H1 (cell line): ENCODE measurements at regions not wholly inside any gene's neighbourhood (a gene's known extent, or its start where the extent isn't known, plus 50 kb on each side); places are given as distances from the start of the nearest gene placed in this dataset.

Experiments
- CTCF ChIA-PET: fragments of 300-600 bp; sonication (Branson Sonifier 250); formaldehyde crosslinking; loops from one replicate; lab custom pipeline; 2021; ENCODE audit not compliant: partially characterized antibody; lab: Charles Lee
- POLR2A ChIA-PET: fragments of 300-600 bp; sonication (Branson Sonifier 250); formaldehyde crosslinking; loops from one replicate; lab custom pipeline; 2021; ENCODE audit warnings: inconsistent platforms; ENCODE audit not compliant: partially characterized antibody; lab: Charles Lee
- DNase-seq, 2 experiments: peaks; one replicate each; pipeline versions ENCODE4 v3.0.0 to v3.0.0-alpha.2; 2010 to 2022; ENCODE audit warnings: low spot score in 2 of 2, low read depth in 1 of 2, mixed read lengths in 1 of 2
- FAIRE-seq: peaks from 2 replicates; lab custom pipeline; 2011; peaks lifted over from hg19 to GRCh38; lab: Jason Lieb, UNC
- H2AFZ ChIP-seq: 2 replicates; pipeline ENCODE4 v1.8.1; 2012; ENCODE audit warnings: low read length, inconsistent platforms
- H2AK5ac ChIP-seq: 2 replicates; pipeline ENCODE4 v1.6.1; 2013; ENCODE audit warnings: low read depth, low read length
- H2BK120ac ChIP-seq: replicated peaks from 2 replicates; pipeline ENCODE3; 2013; ENCODE audit warnings: low read depth, low read length, inconsistent platforms
- H2BK12ac ChIP-seq: 2 replicates; pipeline ENCODE4 v1.6.1; 2013; ENCODE audit warnings: low read depth, low read length
- H2BK15ac ChIP-seq: 2 replicates; pipeline ENCODE4 v1.6.1; 2013; ENCODE audit warnings: low read length
- H2BK20ac ChIP-seq: 2 replicates; pipeline ENCODE4 v1.6.1; 2013; ENCODE audit warnings: low read length
- H2BK5ac ChIP-seq: 2 replicates; pipeline ENCODE4 v1.6.1; 2013; ENCODE audit warnings: low read depth, low read length
- H3K14ac ChIP-seq: 2 replicates; pipeline ENCODE4 v1.6.1; 2013; ENCODE audit warnings: inconsistent platforms; ENCODE audit not compliant: insufficient read length
- H3K18ac ChIP-seq: 2 replicates; pipeline ENCODE4 v1.6.1; 2013; ENCODE audit warnings: low read length; ENCODE audit errors: extremely low read depth
- H3K23ac ChIP-seq: 2 replicates; pipeline ENCODE4 v1.6.1; 2013; ENCODE audit warnings: inconsistent platforms; ENCODE audit not compliant: insufficient read length
- H3K23me2 ChIP-seq: 2 replicates; pipeline ENCODE4 v1.6.1; 2013; ENCODE audit warnings: low read depth, low read length
- H3K27ac ChIP-seq: 2 replicates; pipeline ENCODE4 v1.6.1; 2011; ENCODE audit warnings: low read depth, low read length, inconsistent platforms
- H3K27me3 ChIP-seq, 4 experiments: replicated peaks in 1 of 4; 1 replicate in 1 of 4; 2 replicates in 3 of 4; pipeline versions ENCODE4 v1.6.1 to v1.8.1; 2011 to 2013; ENCODE audit warnings: low read length in 3 of 4, mild to moderate bottlenecking in 3 of 4, inconsistent platforms in 2 of 4, mixed read lengths in 2 of 4, moderate library complexity in 1 of 4; ENCODE audit not compliant: control insufficient read depth in 3 of 4, insufficient read depth in 3 of 4; ENCODE audit errors: extremely low read depth in 1 of 4
- H3K36me3 ChIP-seq, 4 experiments: 2 replicates each; pipeline versions ENCODE4 v1.6.1 to v1.8.1; 2011 to 2013; ENCODE audit warnings: mild to moderate bottlenecking in 4 of 4, low read length in 3 of 4, moderate library complexity in 2 of 4, control low read depth in 1 of 4, inconsistent platforms in 1 of 4; ENCODE audit not compliant: insufficient read depth in 4 of 4, control insufficient read depth in 2 of 4
- H3K4ac ChIP-seq: replicated peaks from 2 replicates; pipeline ENCODE3; 2013; ENCODE audit warnings: low read length, low read depth, mixed read lengths, inconsistent platforms; ENCODE audit not compliant: insufficient read length
- H3K4me1 ChIP-seq, 4 experiments: replicated peaks in 1 of 4; 1 replicate in 1 of 4; 2 replicates in 3 of 4; pipeline versions ENCODE4 v1.6.1 to v1.8.1; 2011 to 2013; ENCODE audit warnings: low read length in 3 of 4, inconsistent platforms in 2 of 4, mixed read lengths in 1 of 4; ENCODE audit not compliant: insufficient read depth in 4 of 4, control insufficient read depth in 3 of 4
- H3K4me2 ChIP-seq, 2 experiments: 2 replicates each; pipeline versions ENCODE4 v1.6.1 to v1.8.1; 2011 to 2013; ENCODE audit warnings: low read depth in 2 of 2, low read length in 2 of 2, control low read depth in 1 of 2, inconsistent platforms in 1 of 2, mild to moderate bottlenecking in 1 of 2; ENCODE audit not compliant: insufficient read depth in 1 of 2
- H3K4me3 ChIP-seq, 4 experiments: fragments of 200-600, 300-600 bp in 1 of 4; sonication (generic), shearing (Covaris generic), sonication (Bioruptor Twin) in 1 of 4; 2 replicates each; pipeline versions ENCODE4 v1.5.1 to v1.8.1; 2011 to 2016; ENCODE audit warnings: low read length in 4 of 4, low read depth in 3 of 4, control low read depth in 2 of 4, inconsistent platforms in 2 of 4, mild to moderate bottlenecking in 2 of 4, mixed read lengths in 1 of 4, moderate library complexity in 1 of 4; ENCODE audit not compliant: insufficient read depth in 2 of 4; ENCODE audit errors: extremely low read depth in 1 of 4
- H3K56ac ChIP-seq: replicated peaks from 2 replicates; pipeline ENCODE3; 2013; ENCODE audit warnings: low read depth, mild to moderate bottlenecking, mixed read lengths, low read length, inconsistent platforms; ENCODE audit not compliant: insufficient read length
- H3K79me1 ChIP-seq: 2 replicates; pipeline ENCODE4 v1.6.1; 2013; ENCODE audit warnings: low read depth, low read length, control low read depth
- H3K79me2 ChIP-seq, 2 experiments: 2 replicates each; pipeline versions ENCODE4 v1.6.1 to v1.8.1; 2012 to 2013; ENCODE audit warnings: low read length in 2 of 2, mild to moderate bottlenecking in 2 of 2, inconsistent platforms in 1 of 2; ENCODE audit not compliant: insufficient read depth in 2 of 2, control insufficient read depth in 1 of 2
- H3K9ac ChIP-seq, 4 experiments: replicated peaks in 1 of 4; 1 replicate in 1 of 4; 2 replicates in 3 of 4; pipeline versions ENCODE4 v1.6.1 to v1.8.1; 2011 to 2013; ENCODE audit warnings: low read depth in 3 of 4, low read length in 3 of 4, control low read depth in 2 of 4, mild to moderate bottlenecking in 2 of 4, moderate library complexity in 2 of 4, inconsistent platforms in 1 of 4; ENCODE audit errors: extremely low read depth in 1 of 4
- H3K9me3 ChIP-seq, 2 experiments: 2 replicates each; pipeline versions ENCODE4 v1.6.1 to v1.8.1; 2012 to 2013; ENCODE audit warnings: mild to moderate bottlenecking in 2 of 2, moderate library complexity in 2 of 2, control low read depth in 1 of 2, inconsistent platforms in 1 of 2, low read depth in 1 of 2, low read length in 1 of 2, mixed read lengths in 1 of 2; ENCODE audit not compliant: insufficient read depth in 2 of 2
- H4K20me1 ChIP-seq, 2 experiments: replicated peaks in 1 of 2; 2 replicates each; pipeline versions ENCODE3 to v1.8.1; 2011 to 2013; ENCODE audit warnings: inconsistent platforms in 2 of 2, low read length in 2 of 2, mild to moderate bottlenecking in 1 of 2; ENCODE audit not compliant: insufficient read depth in 2 of 2, control insufficient read depth in 1 of 2
- H4K5ac ChIP-seq: 2 replicates; pipeline ENCODE4 v1.6.1; 2013; ENCODE audit warnings: low read length, low read depth, mixed read lengths, inconsistent platforms; ENCODE audit not compliant: insufficient read length
- H4K8ac ChIP-seq: 2 replicates; pipeline ENCODE4 v1.8.0; 2013; ENCODE audit warnings: mild to moderate bottlenecking, moderate library complexity, low read length, inconsistent platforms; ENCODE audit not compliant: insufficient read depth; ENCODE audit errors: extremely low read depth
- H4K91ac ChIP-seq: replicated peaks from 2 replicates; pipeline ENCODE3; 2013; ENCODE audit warnings: low read length, mixed read lengths, inconsistent platforms; ENCODE audit not compliant: insufficient read length
- ASH2L ChIP-seq: fragments of 200-600, 300-600 bp; sonication (generic); IDR thresholded peaks from one replicate; pipeline ENCODE4 v1.7.1; 2017; ENCODE audit warnings: low read length
- CBX5 ChIP-seq: fragments of 300-800, 300-1000 bp; sonication (generic); IDR thresholded peaks from 2 replicates; pipeline ENCODE4 v1.7.1; 2016; ENCODE audit warnings: antibody characterized with exemption, low read length, low read depth
- CBX8 ChIP-seq: fragments of 300-800, 300-1000 bp; sonication (generic); IDR thresholded peaks from 2 replicates; pipeline ENCODE4 v1.7.1; 2016; ENCODE audit warnings: low read depth, low read length, borderline replicate concordance
- CHD1 ChIP-seq: IDR thresholded peaks from 2 replicates; pipeline ENCODE4 v1.6.1; 2012; ENCODE audit warnings: low read depth, low read length, improper control_type of control experiment
- CREB1 ChIP-seq: IDR thresholded peaks from 2 replicates; pipeline ENCODE4 v1.6.1; 2012; ENCODE audit warnings: inconsistent platforms
- GABPA ChIP-seq: IDR thresholded peaks from 2 replicates; pipeline ENCODE4 v1.6.1; 2011; ENCODE audit warnings: mild to moderate bottlenecking, low read length, moderate library complexity, borderline replicate concordance; ENCODE audit not compliant: insufficient read depth
- GTF2F1 ChIP-seq: IDR thresholded peaks from 2 replicates; pipeline ENCODE4 v1.6.1; 2012; ENCODE audit warnings: low read depth, low read length, improper control_type of control experiment, borderline replicate concordance
- HDAC2 ChIP-seq, 2 experiments: fragments of 300-600 bp in 1 of 2; sonication (generic) in 1 of 2; IDR thresholded peaks; 2 replicates each; pipeline ENCODE4 v1.6.1; 2011 to 2012; ENCODE audit warnings: low read depth in 2 of 2, low read length in 2 of 2, mild to moderate bottlenecking in 2 of 2, moderate library complexity in 2 of 2, borderline replicate concordance in 1 of 2, inconsistent platforms in 1 of 2
- HDAC6 ChIP-seq: IDR thresholded peaks from one replicate; pipeline ENCODE4 v1.7.1; 2012; ENCODE audit warnings: low read depth, mild to moderate bottlenecking, inconsistent platforms, low read length, moderate library complexity
- KDM5A ChIP-seq: fragments of 200-600 bp; IDR thresholded peaks from 2 replicates; pipeline ENCODE4 v1.7.1; 2012; ENCODE audit warnings: mild to moderate bottlenecking, low read length, inconsistent platforms, mixed read lengths
- NRF1 ChIP-seq: IDR thresholded peaks from 2 replicates; pipeline ENCODE4 v1.6.1; 2011; ENCODE audit warnings: mild to moderate bottlenecking, low read depth, low read length, improper control_type of control experiment
- PHF8 ChIP-seq: fragments of 200-600 bp; sonication (generic); conservative IDR thresholded peaks from 2 replicates; pipeline ENCODE4 v1.7.1; 2012; ENCODE audit warnings: low read depth, mild to moderate bottlenecking, inconsistent platforms, low read length, moderate library complexity
- RFX5 ChIP-seq: IDR thresholded peaks from 2 replicates; pipeline ENCODE4 v1.6.1; 2011; ENCODE audit warnings: low read depth, low read length, improper control_type of control experiment, borderline replicate concordance
- SIRT6 ChIP-seq: IDR thresholded peaks from one replicate; pipeline ENCODE4 v1.7.1; 2012; ENCODE audit warnings: low read length, inconsistent platforms
- SP2 ChIP-seq: IDR thresholded peaks from 2 replicates; pipeline ENCODE4 v1.6.1; 2012; ENCODE audit warnings: mild to moderate bottlenecking, low read length, inconsistent platforms
- SRF ChIP-seq: IDR thresholded peaks from 2 replicates; pipeline ENCODE4 v1.6.1; 2011; ENCODE audit warnings: mild to moderate bottlenecking, low read depth, low read length, moderate library complexity
- TBP ChIP-seq: IDR thresholded peaks from 2 replicates; pipeline ENCODE4 v1.6.1; 2011; ENCODE audit warnings: low read depth, low read length, improper control_type of control experiment
- WGBS, 2 experiments: shearing (Covaris generic) in 1 of 2; methylation state at CpG; one replicate each; pipeline versions ENCODE4 v1.1.6 to v1.1.7; 2013 to 2015; ENCODE audit warnings: low lambda C conversion rate in 2 of 2, mixed read lengths in 2 of 2, inconsistent platforms in 1 of 2, low coverage in 1 of 2, missing lambda C conversion rate in 1 of 2; ENCODE audit not compliant: insufficient replicate concordance in 2 of 2, insufficient coverage in 1 of 2, insufficient read length in 1 of 2; ENCODE audit errors: extremely low coverage in 1 of 2, missing lambda C conversion rate in 1 of 2; 5-methylcytosine and 5-hydroxymethylcytosine counted together

DNA sequence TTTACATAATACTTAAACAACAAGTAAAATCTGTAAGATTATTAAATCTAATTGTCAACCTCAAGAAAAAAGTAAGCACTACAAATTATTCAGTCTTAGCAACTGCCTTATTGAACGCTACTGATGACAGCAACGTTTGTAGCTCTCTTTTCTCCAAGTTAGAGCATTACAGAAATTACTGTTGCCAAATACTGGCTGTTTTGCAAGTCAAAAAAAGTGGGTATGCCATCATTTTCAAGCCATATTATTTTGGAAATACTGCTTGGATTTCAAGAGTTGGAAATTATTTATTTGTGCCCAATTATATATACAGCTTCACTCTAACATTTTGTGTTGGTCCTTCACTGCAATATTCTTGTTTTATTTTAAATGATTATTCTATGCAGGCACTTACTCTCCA is 221.7 kb downstream of the CXXC4 start:
- Histone ChIP-seq H3K4me2 (no peak overlapping the region), H3K23ac (no peak overlapping the region), H4K20me1 (no peaks in the 10 kb centered on the region), H3K4ac (no peak overlapping the region), H3K27ac (no peak overlapping the region), H2BK120ac (no peak overlapping the region), H3K27me3 (no peaks in the 10 kb centered on the region), H3K4me1 (no peaks in the 10 kb centered on the region), H3K23me2 (no peaks in the 10 kb centered on the region), H2BK5ac (no peak overlapping the region), H4K8ac (no peak overlapping the region), H3K56ac (no peak overlapping the region), H2AK5ac (no peak overlapping the region), H3K79me1 (no peaks in the 10 kb centered on the region), H3K18ac (no peak overlapping the region), H3K4me3 (no peak overlapping the region), H3K14ac (no peak overlapping the region), H3K36me3 (no peaks in the 10 kb centered on the region), H3K79me2 (no peaks in the 10 kb centered on the region), H4K5ac (no peak overlapping the region), H2BK12ac (no peak overlapping the region), H3K9ac (no peak overlapping the region), H4K91ac (no peak overlapping the region), H2BK20ac (no peak overlapping the region), H2BK15ac (no peak overlapping the region), H2AFZ (no peak overlapping the region), H3K9me3 (no peaks in the 10 kb centered on the region)
- 90% methylated on average over 2 of the region's 2 CpGs; no CpG with 5 or more reads in 1 of the 2 experiments for WGBS, 2 experiments
- DNase-seq (no peak), FAIRE-seq (no peak)
- ChIA-PET CTCF (interaction anchor here (0.5 to 1.0 kb wide), 2 partner anchors 133 to 587 kb away, joined by 4 read pairs; no protein-coding TSS in a partner anchor), POLR2A (no interaction called here)
- no peak for TF ChIP-seq SRF
- no peak for TF ChIP-seq NRF1
- no peak for TF ChIP-seq SP2
- TF ChIP-seq CREB1 = no peak
- no peak for TF ChIP-seq GABPA
- TF ChIP-seq TBP = no peak
- TF ChIP-seq KDM5A = no peak
- TF ChIP-seq CBX5 = no peak
- TF ChIP-seq ASH2L = no peak
- TF ChIP-seq PHF8 = no peak
- no peak for TF ChIP-seq SIRT6
- no peak for TF ChIP-seq HDAC2 (IDR thresholded peaks at IDR 0.05; ENCODE audit: borderline replicate concordance in 1 of 2, low read depth in 2 of 2, low read length in 2 of 2)
- no peak for TF ChIP-seq GTF2F1
- TF ChIP-seq HDAC6 = no peak
- no peak for TF ChIP-seq CHD1
- no peak for TF ChIP-seq CBX8
- TF ChIP-seq RFX5 = no peak
